ENCODE measurements at regions not wholly inside any gene's neighbourhood (a gene's known extent, or its start where the extent isn't known, plus 50 kb on each side); places are given as distances from the start of the nearest gene placed in this dataset.
"Not testable (repeated sequence)": the region's sequence is repeated elsewhere in the genome, so short reads cannot be mapped to it uniquely, and the experiment has no call there.

DNA sequence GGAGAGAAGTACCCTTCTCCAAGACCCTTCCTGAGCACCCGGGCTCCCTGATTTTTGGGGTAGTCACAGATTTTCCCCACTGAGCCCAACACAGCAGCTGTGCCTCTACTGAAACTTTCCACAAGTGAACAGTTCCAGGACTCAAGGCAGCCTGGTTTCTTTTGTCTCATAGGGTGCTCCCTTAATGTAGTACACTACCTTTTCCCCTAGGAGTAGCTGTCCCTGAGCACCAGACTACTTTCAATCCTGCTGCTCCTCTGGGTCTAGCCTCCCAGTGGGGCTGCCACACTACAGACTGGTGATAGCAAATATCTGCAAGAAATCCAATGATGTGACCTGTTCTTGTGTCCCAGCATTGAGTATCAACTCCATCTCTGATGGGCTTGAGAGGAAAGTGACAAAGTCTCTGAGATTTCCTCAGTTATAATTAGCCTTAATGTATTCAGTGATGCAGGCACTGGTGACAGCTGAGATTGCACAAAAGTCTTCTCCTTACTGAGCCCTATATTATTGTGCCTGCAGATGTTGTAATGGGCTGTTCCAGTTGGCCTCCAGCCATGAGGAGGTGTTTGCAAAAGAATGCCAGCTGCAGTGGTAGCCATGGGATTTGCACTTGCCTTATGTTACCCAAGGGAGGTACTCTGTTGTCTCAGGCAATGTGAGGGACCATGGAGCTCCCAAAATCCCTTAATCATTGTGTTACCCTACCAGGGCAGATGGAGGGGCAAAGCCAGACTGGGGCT, 1802.5 kb downstream of the EFNA5 start:
- DNase-seq = peak; percentile 5

DNA sequence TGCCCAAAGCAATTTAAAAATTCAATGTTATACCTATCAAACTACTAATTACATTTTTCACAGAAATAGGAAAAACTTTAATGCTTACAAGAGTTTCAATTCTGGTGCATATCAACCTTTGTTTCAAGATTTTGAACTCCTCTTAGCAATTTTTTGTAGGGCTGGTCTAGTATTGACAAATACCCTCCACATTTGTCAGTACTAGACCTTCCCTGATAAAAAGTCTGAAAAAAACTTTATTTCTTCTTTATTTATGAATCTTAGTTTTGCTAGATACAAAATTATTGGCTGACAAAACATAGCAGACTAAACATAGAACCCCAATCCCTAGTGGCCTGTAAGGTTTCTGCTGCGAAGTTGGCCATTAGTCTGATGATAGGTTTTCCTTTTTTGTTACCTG, 1804.9 kb downstream of the EFNA5 start:
- DNase-seq = no peak

DNA sequence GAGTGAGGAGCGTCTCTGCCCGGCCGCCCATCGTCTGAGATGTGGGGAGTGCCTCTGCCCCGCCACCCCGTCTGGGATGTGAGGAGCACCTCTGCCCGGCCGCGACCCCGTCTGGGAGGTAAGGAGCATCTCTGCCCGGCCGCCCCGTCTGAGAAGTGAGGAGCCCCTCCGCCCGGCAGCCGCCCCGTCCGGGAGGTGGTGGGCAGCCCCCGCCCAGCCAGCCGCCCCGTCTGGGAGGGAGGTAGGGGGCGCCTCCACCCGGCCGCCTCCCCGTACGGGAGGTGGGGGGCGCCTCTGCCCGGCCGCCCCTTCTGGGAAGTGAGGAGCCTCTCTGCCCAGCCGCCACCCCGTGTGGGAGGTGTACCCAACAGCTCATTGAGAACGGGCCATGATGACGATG, 1811.4 kb downstream of the EFNA5 start:
- DNase-seq = not testable (repeated sequence)

DNA sequence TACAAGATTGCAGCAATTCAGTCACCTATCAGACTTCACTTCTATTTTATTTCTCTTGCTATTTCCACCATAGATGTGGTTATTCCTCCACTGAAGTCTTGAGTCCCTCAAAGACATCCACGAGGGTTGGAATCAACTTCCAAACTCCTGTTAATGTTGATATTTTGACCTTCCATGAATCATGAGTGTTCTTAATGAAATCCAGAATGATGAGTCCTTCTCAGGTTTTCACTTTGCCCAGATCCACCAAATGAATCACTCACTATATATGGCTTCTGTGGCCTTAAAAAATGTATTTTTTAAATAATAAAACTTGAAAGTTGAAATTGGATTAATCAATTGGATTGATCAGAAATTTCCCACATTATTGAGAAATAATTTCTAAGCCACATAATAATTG, 1821.0 kb downstream of the EFNA5 start:
- DNase-seq = no peak

DNA sequence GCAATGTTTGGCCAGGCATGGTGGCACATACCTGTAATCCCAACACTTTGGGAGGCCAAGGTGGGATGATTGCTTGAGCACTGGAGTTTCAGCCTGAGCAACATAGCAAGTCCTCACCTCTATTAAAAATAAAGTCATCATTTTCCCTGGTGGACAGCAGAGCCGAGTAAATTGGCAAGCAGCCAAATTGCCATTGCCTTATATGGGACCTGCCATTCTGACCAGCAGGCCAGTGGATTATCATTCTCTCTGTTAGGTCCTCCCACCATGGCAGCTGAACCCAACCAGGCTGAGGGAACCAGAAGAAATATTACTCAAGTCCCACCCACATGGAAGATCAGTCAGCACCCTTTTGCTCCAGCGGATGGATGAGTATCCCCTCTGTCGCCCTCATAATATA, 1829.9 kb downstream of the EFNA5 start:
- peak; percentile 33 for DNase-seq

DNA sequence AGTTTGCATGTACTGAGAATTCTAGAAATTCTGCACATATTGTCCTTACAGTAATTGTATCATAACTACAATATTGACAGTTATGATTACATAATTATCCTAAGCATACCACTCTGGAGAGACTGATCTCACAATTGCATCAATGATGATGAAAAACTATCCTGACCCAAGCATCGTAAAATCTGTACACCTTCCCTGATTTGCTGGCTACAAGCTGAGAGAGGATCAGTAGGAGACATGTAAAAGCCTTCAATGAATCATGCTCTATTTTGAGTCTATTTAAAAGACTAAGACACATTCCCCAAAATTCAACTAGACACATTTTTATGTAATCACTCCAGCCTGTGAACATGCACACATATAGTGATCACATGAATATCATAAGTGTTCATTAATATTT, 1833.8 kb downstream of the EFNA5 start:
- no peak for DNase-seq

DNA sequence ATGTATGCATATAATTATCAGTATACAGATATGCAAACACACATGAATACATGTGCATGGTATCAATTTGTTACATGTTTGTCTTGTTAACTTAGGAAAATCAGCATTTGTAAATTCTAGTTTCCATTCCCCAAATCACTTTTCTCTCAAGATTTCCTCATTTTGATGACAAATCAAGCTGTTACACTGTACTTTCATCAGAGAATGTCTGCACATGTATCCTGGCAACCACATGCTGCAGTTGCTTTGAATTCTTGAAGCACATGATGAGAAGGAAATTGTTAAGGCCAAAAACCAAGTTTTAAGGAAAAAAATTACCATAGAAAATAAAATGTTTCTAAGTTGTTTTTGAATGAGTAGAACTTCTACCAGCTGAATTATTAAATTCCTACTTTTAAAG, 1834.5 kb downstream of the EFNA5 start:
- DNase-seq = no peak

DNA sequence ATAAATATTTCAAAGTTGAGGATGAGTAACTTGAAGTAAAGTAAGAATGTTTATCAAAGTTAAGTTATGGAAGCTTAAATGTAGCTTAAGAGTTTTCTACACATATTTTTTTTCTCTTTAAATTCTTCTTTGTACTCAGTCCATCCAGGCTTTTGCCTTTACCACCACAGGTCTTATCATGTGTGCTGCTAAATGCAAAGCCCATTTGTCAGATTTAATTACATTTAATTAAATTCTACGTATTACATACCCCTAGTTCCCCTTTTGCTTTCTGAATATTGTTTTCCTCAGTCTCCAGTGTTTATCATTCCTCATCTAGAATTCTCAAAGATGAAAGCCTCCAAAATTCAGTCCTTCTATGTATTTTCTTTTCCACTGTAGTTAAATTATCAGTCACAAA, 1841.9 kb downstream of the EFNA5 start:
- no peak for DNase-seq

DNA sequence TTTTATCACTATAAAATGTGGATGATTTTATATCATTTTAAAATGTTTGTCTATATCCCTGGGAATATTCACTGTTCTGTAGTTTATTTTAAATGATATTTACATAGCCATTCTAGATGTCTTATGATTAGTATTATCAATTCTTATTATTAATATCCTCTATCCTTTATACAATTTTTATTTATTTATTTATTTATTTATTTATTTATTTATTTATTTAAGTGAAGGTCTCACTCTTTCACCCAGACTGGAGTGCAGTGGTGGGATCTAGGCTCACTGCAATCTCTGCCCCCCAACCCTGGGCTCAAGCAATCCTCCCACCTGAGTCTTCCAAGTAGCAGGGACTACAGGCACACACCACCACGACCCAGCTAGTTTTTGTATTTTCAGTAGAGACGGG, 1848.9 kb downstream of the EFNA5 start:
- no peak for DNase-seq

DNA sequence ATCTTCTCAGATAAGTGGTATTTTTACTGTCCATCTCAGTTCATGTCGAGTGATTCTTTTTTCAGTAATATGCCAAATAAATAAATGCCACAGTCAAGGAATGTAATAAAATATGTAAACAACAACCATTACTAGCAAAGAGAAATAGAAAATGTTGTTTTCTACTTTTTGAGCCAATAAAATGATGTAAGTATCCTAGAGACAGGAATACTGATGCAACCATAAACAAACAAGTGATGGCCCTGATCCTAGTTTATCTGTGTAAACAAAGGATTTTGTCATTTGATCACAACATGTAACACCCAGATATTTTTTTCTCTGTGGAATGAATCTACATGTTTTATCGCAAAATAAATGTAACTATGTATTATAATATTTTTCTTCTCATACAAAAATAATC, 1852.8 kb downstream of the EFNA5 start:
- DNase-seq = no peak

DNA sequence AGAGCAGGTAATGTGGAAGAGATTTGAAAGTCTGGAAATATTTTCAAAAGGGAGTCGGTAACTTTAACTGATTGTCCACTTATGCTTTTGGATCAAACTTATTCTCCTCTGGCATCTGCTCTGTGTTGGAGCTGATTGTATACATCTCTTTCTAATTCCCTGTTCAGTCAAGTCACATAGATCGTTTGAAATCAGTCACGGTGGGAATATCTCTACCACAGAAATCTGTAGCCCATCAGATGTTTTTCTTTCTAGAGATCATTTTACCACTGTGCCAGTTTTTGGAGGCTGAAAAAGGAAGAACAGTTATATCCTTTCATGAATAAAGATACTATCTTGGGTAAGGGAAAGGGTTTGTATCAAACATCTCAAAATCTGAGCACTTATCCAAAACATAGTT, 1853.3 kb downstream of the EFNA5 start:
- no peak for DNase-seq

DNA sequence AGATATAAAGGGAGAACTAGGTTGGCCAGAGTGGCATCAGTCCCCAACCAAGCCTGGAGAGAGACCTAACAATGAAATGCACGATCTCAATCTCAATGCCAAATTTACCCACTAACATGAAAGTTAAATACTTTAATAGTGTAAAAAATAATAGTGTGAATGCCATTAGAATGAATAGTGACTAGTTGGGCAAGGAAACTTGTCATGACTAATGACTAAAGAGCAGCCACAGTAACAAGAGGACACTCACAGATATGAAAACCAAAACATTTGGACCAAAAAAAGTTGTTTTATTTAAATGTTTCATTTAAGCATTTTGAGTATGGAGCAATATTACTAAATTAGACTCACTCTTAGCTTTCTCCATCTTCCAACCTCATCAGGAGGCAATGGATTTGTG, 1853.8 kb downstream of the EFNA5 start:
- DNase-seq = no peak

DNA sequence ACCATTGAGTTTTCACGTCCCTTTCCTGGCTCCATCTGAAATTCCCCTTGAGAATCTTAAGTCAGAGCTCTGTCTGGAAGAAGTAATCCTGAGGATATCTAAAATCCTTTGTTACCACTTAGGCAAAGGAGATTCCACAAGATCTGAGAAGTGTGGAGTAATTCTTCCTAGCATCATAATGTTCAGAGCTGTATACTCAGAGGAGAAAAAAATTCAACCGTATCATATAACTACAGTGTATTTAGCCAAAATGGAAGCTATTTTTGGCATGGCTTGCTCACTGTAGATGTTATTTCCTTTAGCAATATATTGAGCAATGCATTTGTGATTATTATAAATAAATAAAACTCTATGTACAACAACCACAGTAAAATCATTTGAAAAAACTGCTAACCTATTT, 1858.4 kb downstream of the EFNA5 start:
- peak; percentile 18 for DNase-seq

DNA sequence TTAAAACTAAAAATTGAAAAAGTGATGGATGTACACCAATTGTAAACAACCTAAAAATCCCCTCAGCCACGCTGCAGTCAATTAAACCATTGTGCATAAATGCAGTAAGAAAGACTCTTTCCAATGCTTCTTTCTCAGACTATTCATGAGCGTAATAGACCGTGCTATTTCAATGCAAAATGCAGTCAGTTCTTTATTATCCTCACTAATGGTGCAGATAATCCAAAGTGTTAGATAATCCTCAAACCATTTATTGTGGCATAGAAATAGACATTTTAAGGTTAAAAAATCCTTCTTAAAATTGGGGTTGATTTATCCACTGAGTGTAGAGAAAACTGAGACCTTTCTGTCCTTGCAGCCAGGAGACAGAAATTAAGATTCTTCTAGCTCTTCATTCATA, 1862.8 kb downstream of the EFNA5 start:
- DNase-seq = no peak

DNA sequence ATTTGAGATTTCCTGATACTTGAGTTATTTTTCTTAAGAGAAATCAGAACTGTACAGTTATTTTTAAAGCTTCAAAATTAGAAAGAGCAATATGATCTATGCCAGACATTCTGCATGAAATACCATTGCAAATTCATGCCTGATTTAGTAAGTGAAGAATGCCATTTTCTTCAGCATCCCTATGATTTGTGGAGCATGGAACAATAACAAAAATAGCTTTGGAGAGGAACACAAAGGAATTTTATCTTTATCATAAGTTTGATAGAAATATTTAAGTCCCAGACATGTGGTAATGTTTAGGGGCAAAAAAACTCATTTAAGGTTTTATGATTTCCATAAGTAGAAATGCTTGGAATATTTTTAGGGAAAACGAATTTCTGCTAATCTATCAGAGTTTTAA, 1863.4 kb downstream of the EFNA5 start:
- DNase-seq = no peak

DNA sequence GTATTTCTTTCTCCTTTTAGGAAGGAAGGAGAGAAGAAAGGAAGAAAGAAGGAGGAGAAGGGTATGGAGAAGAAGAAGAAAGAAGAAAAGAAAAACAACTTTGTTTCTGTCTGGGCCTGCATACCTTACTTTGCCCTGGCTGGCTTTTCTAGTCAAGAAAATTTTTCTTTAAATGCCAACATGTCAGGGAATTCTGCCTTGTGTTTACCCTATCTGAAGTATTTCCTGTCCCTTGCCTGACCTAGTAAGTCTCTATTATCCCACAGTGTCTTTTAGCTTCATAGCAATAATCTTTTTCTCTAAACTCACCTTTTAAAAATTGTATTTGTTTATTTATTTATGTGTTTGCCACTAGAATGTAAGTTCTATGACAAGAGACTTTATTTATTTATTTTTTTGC, 1864.1 kb downstream of the EFNA5 start:
- DNase-seq = no peak

DNA sequence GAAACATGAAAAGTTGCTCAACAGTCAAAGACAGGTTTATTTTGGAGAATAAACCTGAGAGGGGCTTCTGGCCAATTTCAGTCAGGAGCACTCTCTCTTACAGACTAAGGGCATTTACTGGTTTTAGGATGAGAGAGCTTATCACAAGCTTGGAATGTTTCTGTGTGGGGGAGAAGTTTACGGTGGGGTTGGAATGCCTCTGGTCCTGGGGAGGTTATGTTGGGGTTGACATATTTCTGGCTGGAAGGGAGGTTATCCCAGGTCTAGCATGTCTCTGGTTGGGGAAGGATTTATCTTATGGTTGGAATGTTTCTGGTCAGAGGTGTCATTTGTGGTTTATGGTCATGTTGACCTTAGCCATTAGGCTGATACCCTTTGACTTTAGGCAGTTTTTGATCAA, 1867.3 kb downstream of the EFNA5 start:
- DNase-seq = no peak

DNA sequence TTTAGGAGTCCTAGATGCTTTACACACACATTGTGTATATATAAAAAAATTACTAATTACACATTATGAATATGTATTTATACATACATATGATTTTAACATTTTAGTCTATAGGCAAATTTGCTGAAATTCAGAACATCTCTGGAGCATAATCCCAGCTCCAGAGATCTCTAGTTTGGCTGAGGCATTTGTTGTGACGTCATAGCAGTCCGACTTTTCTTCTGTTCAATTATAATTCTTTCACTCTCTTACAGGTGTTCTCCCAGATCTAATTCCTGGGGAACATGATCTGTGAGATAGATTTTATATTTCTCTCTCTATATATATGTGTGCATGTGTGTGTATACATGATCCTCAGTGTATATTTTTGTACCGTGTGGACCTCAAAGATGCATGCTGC, 1876.2 kb downstream of the EFNA5 start:
- no peak for DNase-seq

DNA sequence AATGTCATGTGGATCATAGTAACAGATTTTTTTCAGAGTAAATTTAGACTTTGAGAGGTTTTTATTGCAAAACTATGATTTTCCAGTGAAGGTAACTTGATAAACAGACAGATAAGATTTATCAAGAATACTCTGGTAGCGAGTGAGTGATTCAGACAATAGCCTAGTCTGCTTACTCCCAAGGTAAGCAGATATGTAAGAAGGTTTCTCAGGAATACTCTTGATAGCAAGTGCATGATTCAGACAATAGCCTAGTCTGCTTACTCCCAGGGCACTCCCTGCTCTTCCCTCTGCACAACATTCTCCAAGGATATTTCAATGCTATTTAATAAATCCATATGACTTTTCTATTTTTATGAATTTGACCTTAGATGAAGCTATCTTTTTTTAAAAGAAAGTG, 1881.5 kb downstream of the EFNA5 start:
- no peak for DNase-seq

DNA sequence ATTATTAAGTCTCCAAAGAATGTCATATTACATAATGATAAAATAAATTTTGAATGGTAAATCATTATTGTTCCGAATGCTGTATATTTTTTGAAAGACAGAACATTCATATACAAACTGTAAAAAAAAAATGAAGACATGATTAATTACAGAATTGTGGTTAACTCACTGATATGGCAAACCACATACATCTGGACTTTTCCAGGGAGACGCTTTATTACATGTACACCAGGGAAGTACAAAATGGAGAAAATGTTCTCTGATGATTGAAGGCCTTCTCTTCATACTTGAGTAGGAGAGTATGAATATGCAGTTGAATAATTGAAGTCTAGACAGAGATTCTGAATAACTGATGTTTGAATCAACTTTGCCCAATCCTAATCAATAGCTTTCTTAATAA, 1886.9 kb downstream of the EFNA5 start:
- no peak for DNase-seq

DNA sequence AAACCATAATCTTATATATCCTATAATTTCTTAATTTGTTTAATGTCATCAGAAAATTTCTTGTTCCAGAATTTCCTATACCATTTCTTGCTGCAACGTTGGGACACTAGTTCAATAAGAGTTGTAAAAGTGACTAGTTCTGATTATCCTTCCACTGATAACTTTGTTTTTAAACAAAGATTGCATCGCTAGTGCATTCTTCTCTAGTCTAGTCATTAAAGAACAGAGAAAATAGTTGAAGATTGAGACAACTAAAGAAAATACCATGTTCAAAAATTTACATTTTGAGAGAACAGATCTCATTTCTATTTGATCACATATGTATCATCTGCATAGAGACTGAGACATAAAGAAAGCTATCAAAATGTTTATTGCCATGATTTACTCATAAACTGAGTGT, 1888.2 kb downstream of the EFNA5 start:
- no peak for DNase-seq

DNA sequence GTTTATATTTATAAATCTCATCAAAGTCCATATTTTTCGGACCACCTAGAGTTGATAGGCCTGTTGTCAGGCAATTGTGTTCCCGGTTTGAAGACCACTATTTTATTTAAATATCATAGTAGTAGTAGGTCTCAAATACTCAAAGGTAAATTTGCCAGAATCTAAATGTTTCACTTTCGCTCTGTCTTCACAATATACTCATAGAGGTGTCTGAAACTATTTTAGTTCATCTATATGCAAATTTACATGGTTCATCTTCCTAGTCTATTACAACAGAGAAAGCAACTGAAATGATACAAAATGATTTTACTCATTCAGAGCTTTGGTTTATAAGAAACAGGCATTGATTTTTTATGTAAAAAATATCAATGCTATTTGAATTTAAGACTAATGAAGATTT, 1897.5 kb downstream of the EFNA5 start:
- no peak for DNase-seq

DNA sequence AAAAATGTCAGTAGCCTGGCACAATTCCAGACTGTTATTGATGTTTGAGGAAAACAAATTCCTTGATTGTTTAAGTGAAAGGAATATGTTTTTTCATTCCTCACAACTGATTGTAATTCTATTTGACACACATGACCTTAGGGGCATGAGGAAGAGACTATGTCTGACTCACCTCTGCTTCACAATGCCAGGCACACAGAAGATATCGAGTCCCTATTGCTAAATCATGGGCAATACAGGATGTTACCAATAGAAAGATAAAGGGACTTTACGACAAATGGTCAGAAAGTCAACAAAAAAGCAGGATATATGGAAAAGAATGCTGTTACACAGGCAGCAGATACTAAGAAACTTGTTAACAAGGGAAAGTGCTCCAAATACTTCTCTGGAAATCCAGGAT, 1903.5 kb downstream of the EFNA5 start:
- no peak for DNase-seq

DNA sequence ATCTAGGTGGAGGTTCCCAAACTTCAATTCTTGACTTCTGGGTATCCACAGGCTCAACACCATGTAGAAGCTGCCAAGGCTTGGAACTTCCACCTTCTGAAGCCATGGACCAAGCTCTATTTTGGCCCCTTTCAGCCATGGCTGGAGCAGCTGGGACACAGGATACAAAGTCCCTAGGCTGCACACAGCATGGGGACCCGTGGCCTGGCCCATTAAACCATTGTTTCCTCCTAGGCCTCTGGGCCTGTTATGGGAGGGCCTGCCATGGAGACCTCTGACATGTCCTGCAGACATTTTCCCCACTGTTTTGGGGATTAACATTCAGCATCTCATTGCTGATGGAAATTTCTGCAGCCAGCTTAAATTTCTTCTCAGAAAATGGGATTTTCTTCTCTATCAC, 1908.0 kb downstream of the EFNA5 start:
- no peak for DNase-seq

DNA sequence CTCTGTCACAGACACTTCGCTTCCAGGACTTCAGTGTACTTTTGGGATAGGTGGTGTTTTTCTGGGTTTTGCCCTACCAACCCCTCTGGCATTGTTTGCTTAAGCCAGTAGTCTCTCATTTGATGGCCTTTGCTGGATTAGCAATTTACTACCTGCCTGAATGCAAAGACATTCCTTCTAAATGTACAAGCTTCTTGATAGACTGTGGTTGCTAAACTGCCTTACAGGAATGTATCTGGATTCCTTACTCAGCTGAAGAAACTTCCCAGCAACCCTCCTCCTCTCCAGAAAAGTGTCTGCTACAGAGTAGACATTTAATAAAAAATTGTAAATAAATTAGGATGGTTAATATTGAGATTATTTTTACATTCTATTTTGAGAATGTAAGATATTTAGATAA, 1916.7 kb downstream of the EFNA5 start:
- no peak for DNase-seq

DNA sequence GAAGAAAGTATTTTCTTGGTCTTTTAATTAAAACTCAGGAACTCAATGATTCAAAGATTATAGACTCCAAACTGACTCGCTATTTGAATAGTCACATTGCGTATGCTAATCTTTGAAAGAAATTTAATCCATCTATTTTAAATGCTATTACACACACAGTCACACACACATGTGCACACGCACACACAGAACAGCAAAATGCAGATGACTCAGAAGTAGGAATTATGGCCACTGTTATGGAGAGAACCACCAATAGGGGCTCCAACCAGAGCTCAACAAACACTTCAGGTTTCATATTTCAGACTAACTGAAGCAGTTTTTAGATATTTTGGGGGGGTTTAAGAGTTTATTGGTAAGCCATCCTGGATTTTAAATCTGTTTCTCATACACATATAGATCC, 1917.9 kb downstream of the EFNA5 start:
- DNase-seq = peak; percentile 1
